ENCODE measurements at regions not wholly inside any gene's neighbourhood (a gene's known extent, or its start where the extent isn't known, plus 50 kb on each side); places are given as distances from the start of the nearest gene placed in this dataset.
A peak's percentile ranks its signal among the peaks of the same experiment; 100 is the strongest.

DNA sequence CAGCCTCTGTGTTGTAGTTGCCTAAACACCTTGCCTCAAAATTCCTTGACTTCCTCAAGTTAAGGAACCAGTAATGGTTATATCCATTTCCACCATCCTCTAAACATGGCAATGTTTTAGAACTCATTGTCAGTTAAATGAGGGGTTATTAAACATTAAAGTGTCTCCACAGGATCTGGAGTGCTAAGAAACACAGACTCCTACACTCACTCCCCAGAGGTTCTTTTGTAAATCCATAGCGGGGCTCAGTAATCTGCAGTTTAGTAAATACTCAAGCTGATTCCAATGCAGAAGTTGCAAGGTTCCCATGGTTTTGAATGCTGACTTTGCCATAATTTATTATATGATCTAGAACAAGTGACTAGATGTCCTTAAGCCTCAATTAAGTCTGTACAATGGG, 245.5 kb downstream of the GPAT3 start:
- TF ChIP-seq POLR2AphosphoS5 (IDR thresholded peaks at IDR 0.05; ENCODE audit: low read depth), result no peak
- no peak for TF ChIP-seq EZH2phosphoT487 (IDR thresholded peaks at IDR 0.05; ENCODE audit: unreplicated experiment)
- no peak for TF ChIP-seq EZH2 (IDR thresholded peaks at IDR 0.05; ENCODE audit: low read depth, unreplicated experiment)
- TF ChIP-seq CTCF (conservative IDR thresholded peaks at IDR 0.05; ENCODE audit: low read depth in 2 of 2), result no peak
- TF ChIP-seq REST (IDR thresholded peaks at IDR 0.05; ENCODE audit: unreplicated experiment), result no peak
- TF ChIP-seq CREB1 (CRISPR knock-in tag; IDR thresholded peaks at IDR 0.05; ENCODE audit: low read depth), result no peak
- TF ChIP-seq ZNF114 (CRISPR knock-in tag; IDR thresholded peaks at IDR 0.05), result no peak
- TF ChIP-seq JUNB (IDR thresholded peaks at IDR 0.05; ENCODE audit: unreplicated experiment), result no peak
- TF ChIP-seq ZNF331 (CRISPR knock-in tag; IDR thresholded peaks at IDR 0.05; ENCODE audit: low read depth), result no peak
- no peak for TF ChIP-seq STAT1 (IDR thresholded peaks at IDR 0.05; ENCODE audit: unreplicated experiment)
- TF ChIP-seq ZNF462 (CRISPR knock-in tag; IDR thresholded peaks at IDR 0.05), result no peak
- TF ChIP-seq ETS1 (IDR thresholded peaks at IDR 0.05), result no peak
- peak; percentile 39; the same call in 1 of the 2 replicates for TF ChIP-seq NANOG (IDR thresholded peaks at IDR 0.05; ENCODE audit: borderline replicate concordance)

All from GM23338 (cell line).